ENCODE measurements at regions not wholly inside any gene's neighbourhood (a gene's known extent, or its start where the extent isn't known, plus 50 kb on each side); places are given as distances from the start of the nearest gene placed in this dataset.

DNA sequence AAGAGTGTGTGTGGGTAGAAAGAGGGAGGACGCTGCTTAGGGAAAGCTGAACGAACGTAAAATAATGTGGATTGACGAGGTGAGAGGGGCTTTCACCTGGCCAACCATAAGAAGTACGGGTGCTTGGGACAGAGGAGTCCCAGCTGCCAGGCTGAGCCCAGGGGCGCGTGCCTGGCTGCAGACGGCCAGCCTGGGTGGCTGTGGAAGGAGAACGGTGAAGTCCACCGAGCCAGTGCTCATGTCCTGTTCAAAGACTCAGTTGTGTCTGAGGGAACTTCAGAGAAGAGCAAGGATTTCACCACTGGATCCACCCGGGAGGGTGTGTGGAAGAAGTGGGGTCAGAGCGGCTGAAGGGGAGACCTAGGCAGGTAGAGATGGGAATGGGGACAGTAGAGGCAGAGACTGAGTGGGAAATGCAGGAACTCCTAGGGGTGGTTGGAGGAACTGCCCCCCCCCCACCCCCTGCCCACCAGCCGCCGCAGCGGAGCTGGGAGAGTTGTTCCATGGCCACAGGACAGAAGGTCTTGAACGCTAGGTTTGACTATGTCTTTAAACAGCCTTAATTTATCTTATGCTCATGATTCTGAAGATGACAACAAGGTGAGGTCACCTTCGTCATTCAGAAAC is 68.1 kb upstream of the TBXT start:
- no peak for TF ChIP-seq CTCF (IDR thresholded peaks at IDR 0.05)
- no peak for TF ChIP-seq EP300 (IDR thresholded peaks at IDR 0.05)
- no peak for TF ChIP-seq POLR2AphosphoS5 (IDR thresholded peaks at IDR 0.05)
- TF ChIP-seq POLR2A (IDR thresholded peaks at IDR 0.05), result no peak

Measured in sigmoid colon (tissue), 4 donors.